ENCODE measurements at regions not wholly inside any gene's neighbourhood (a gene's known extent, or its start where the extent isn't known, plus 50 kb on each side); places are given as distances from the start of the nearest gene placed in this dataset.

- WGBS: 88% methylated on average over 1 of the region's 1 CpG
- no peak overlapping the region for H3K4me3 ChIP-seq
- DNase-seq (ENCODE audit: extremely low spot score): no peak
- H3K4me1 ChIP-seq: no peaks in the 10 kb centered on the region
- H3K27me3 ChIP-seq: no peaks in the 10 kb centered on the region
- H3K36me3 ChIP-seq: no peaks in the 10 kb centered on the region
- TF ChIP-seq POLR2A (IDR thresholded peaks at IDR 0.05; ENCODE audit: low read depth): no peak
- no peak for TF ChIP-seq EP300 (IDR thresholded peaks at IDR 0.05)
- no peak for TF ChIP-seq POLR2AphosphoS5 (IDR thresholded peaks at IDR 0.05)
- TF ChIP-seq, protein P1, sequence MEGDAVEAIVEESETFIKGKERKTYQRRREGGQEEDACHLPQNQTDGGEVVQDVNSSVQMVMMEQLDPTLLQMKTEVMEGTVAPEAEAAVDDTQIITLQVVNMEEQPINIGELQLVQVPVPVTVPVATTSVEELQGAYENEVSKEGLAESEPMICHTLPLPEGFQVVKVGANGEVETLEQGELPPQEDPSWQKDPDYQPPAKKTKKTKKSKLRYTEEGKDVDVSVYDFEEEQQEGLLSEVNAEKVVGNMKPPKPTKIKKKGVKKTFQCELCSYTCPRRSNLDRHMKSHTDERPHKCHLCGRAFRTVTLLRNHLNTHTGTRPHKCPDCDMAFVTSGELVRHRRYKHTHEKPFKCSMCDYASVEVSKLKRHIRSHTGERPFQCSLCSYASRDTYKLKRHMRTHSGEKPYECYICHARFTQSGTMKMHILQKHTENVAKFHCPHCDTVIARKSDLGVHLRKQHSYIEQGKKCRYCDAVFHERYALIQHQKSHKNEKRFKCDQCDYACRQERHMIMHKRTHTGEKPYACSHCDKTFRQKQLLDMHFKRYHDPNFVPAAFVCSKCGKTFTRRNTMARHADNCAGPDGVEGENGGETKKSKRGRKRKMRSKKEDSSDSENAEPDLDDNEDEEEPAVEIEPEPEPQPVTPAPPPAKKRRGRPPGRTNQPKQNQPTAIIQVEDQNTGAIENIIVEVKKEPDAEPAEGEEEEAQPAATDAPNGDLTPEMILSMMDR (IDR thresholded peaks at IDR 0.05): no peak
- intact Hi-C loops (cut with DNase I): no loop called here
- no peaks in the 10 kb centered on the region for H3K9me3 ChIP-seq
- no peak overlapping the region for H3K27ac ChIP-seq (replicated peaks in 1 of 4)
Measured at GRCh38 chr5:27814286-27814685, 775.9 kb upstream of the CDH9 start.

- no peak overlapping the region for H3K4me3 ChIP-seq
- H3K9me3 ChIP-seq: no peaks in the 10 kb centered on the region
- DNase-seq (ENCODE audit: extremely low spot score): no peak
- no peak overlapping the region for H3K27ac ChIP-seq (replicated peaks in 1 of 4)
- no peaks in the 10 kb centered on the region for H3K36me3 ChIP-seq
- H3K4me1 ChIP-seq: no peaks in the 10 kb centered on the region
- H3K27me3 ChIP-seq: no peaks in the 10 kb centered on the region
- WGBS: 73% methylated on average over 5 of the region's 5 CpGs
- TF ChIP-seq EP300 (IDR thresholded peaks at IDR 0.05): no peak
- TF ChIP-seq, protein P1 (IDR thresholded peaks at IDR 0.05): no peak
- no peak for TF ChIP-seq POLR2AphosphoS5 (IDR thresholded peaks at IDR 0.05)
- TF ChIP-seq POLR2A (IDR thresholded peaks at IDR 0.05; ENCODE audit: low read depth): no peak
- intact Hi-C loops (cut with DNase I): no loop called here
Measured at GRCh38 chr5:27810458-27810857, 772.1 kb upstream of the CDH9 start.

DNA sequence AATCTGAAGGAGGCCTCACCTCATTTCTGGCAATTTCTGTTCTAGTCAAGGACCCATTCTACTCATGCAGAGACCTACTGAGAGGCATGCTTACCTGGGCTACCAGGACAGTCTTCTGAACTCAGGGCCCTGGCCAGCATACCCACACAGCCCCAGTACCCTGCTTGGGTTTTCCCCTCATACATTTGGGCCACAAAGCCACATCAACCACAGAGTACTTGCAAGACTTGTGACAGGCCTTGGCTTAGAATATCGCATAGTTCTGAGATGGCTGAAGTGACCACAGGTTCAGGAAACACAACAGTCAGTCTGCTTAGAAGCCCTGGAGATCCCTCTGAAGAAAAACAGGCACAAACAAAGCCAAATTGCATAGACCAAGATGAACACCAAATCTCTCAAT lies 758.8 kb upstream of the CDH9 start:
- Histone ChIP-seq H3K4me3 (no peak overlapping the region), H3K27ac (replicated peaks in 1 of 4) (no peak overlapping the region), H3K9me3 (peaks cover 0 to 11% (median 4%) of the 10 kb centered on the region in 4 donors), H3K36me3 (no peaks in the 10 kb centered on the region), H3K27me3 (no peaks in the 10 kb centered on the region), H3K4me1 (no peaks in the 10 kb centered on the region)
- no peak for DNase-seq (ENCODE audit: extremely low spot score)
- intact Hi-C loops (cut with DNase I): no loop called here
- TF ChIP-seq POLR2A (IDR thresholded peaks at IDR 0.05; ENCODE audit: low read depth) (no peak), EP300 (IDR thresholded peaks at IDR 0.05) (no peak), POLR2AphosphoS5 (IDR thresholded peaks at IDR 0.05) (no peak)
- TF ChIP-seq, protein P1 (IDR thresholded peaks at IDR 0.05): no peak
- WGBS: 80% methylated on average over 1 of the region's 1 CpG

DNA sequence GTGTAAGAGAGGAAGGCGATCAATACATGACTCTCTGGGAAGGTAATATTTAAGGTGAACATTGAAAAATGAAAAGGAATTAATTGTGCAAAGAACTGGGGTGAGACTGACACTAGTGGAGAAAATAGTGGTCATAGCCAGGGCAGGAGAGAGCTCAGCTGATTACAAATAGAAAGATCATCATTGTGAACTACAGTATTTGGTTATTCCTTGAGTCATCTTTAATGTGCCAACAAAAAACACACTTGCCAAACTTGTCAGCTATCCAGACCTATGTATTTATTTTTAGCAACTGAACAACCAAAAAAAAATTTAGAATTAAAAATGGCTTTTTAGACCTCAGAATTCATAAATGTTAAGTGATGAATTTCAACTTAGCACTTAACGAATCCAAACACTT lies 749.8 kb upstream of the CDH9 start:
- H3K27me3 ChIP-seq: no peaks in the 10 kb centered on the region
- TF ChIP-seq POLR2AphosphoS5 (IDR thresholded peaks at IDR 0.05) (no peak), EP300 (IDR thresholded peaks at IDR 0.05) (no peak), POLR2A (IDR thresholded peaks at IDR 0.05; ENCODE audit: low read depth) (no peak)
- TF ChIP-seq, protein P1 (IDR thresholded peaks at IDR 0.05): no peak
- H3K4me3 ChIP-seq: no peak overlapping the region
- no peak overlapping the region for H3K27ac ChIP-seq (replicated peaks in 1 of 4)
- 96% methylated on average over 2 of the region's 2 CpGs for WGBS
- no peaks in the 10 kb centered on the region for H3K4me1 ChIP-seq
- no peaks in the 10 kb centered on the region for H3K36me3 ChIP-seq
- intact Hi-C loops (cut with DNase I): no loop called here
- H3K9me3 ChIP-seq: no peaks in the 10 kb centered on the region
- DNase-seq (ENCODE audit: extremely low spot score): no peak

GRCh38 chr5:27784317-27784716 lies 745.9 kb upstream of the CDH9 start:
- WGBS: 63% methylated on average over 1 of the region's 1 CpG
- no peaks in the 10 kb centered on the region for H3K9me3 ChIP-seq
- H3K4me3 ChIP-seq: no peak overlapping the region
- no peaks in the 10 kb centered on the region for H3K27me3 ChIP-seq
- H3K27ac ChIP-seq (replicated peaks in 1 of 4): no peak overlapping the region
- H3K36me3 ChIP-seq: no peaks in the 10 kb centered on the region
- intact Hi-C loops (cut with DNase I): no loop called here
- no peak for TF ChIP-seq EP300 (IDR thresholded peaks at IDR 0.05)
- TF ChIP-seq, protein P1 (IDR thresholded peaks at IDR 0.05): no peak
- no peak for TF ChIP-seq POLR2A (IDR thresholded peaks at IDR 0.05; ENCODE audit: low read depth)
- no peak for TF ChIP-seq POLR2AphosphoS5 (IDR thresholded peaks at IDR 0.05)
- DNase-seq (ENCODE audit: extremely low spot score): no peak
- H3K4me1 ChIP-seq: no peaks in the 10 kb centered on the region
